Osteoblast (primary cell): ENCODE measurements at regions not wholly inside any gene's neighbourhood (a gene's known extent, or its start where the extent isn't known, plus 50 kb on each side); places are given as distances from the start of the nearest gene placed in this dataset.
"Not testable (repeated sequence)": the region's sequence is repeated elsewhere in the genome, so short reads cannot be mapped to it uniquely, and the experiment has no call there.

Experiments
- DNase-seq: peaks from one replicate; pipeline ENCODE4 v3.0.0; 2011; ENCODE audit warnings: low spot score, mixed read lengths; ENCODE audit not compliant: insufficient read length; ENCODE audit errors: missing footprints
- H2AFZ ChIP-seq: 2 replicates; pipeline ENCODE4 v1.6.0; 2011; ENCODE audit warnings: mild to moderate bottlenecking, low read length
- H3K27ac ChIP-seq: 2 replicates; pipeline ENCODE4 v1.5.1; 2011; ENCODE audit warnings: mild to moderate bottlenecking, low read depth, low read length, moderate library complexity
- H3K27me3 ChIP-seq: 2 replicates; pipeline ENCODE4 v1.6.0; 2012; ENCODE audit warnings: mild to moderate bottlenecking, control low read depth, inconsistent platforms, low read length, moderate library complexity; ENCODE audit not compliant: insufficient read depth
- H3K36me3 ChIP-seq: 2 replicates; pipeline ENCODE4 v1.5.1; 2011; ENCODE audit warnings: mild to moderate bottlenecking, low read length, control low read depth, moderate library complexity; ENCODE audit not compliant: insufficient read depth
- H3K4me1 ChIP-seq: 2 replicates; pipeline ENCODE4 v1.5.1; 2011; ENCODE audit warnings: mild to moderate bottlenecking, low read length, control low read depth, moderate library complexity; ENCODE audit not compliant: insufficient read depth
- H3K4me2 ChIP-seq: 2 replicates; pipeline ENCODE4 v1.6.0; 2011; ENCODE audit warnings: mild to moderate bottlenecking, low read length; ENCODE audit not compliant: insufficient read depth
- H3K4me3 ChIP-seq: fragments of 200-600 bp; sonication (generic); 3 replicates; pipeline ENCODE4 v1.5.1; 2012; ENCODE audit warnings: mild to moderate bottlenecking, low read length, inconsistent platforms; ENCODE audit not compliant: insufficient read depth
- H3K79me2 ChIP-seq: 2 replicates; pipeline ENCODE4 v1.6.0; 2012; ENCODE audit warnings: mild to moderate bottlenecking, low read length, control low read depth, inconsistent platforms; ENCODE audit not compliant: insufficient read depth
- H3K9me3 ChIP-seq: 2 replicates; pipeline ENCODE4 v1.5.1; 2011; ENCODE audit warnings: low read depth, low read length, control low read depth
- H4K20me1 ChIP-seq: 2 replicates; pipeline ENCODE4 v1.6.0; 2012; ENCODE audit warnings: mild to moderate bottlenecking, low read length, control low read depth; ENCODE audit not compliant: insufficient read depth
- TF ChIP-seq, protein P1 (sequence below): IDR thresholded peaks from 2 replicates; pipeline ENCODE4 v1.5.1; 2011; ENCODE audit warnings: mild to moderate bottlenecking, low read depth, low read length, moderate library complexity; ENCODE audit errors: extremely low read depth

DNA sequence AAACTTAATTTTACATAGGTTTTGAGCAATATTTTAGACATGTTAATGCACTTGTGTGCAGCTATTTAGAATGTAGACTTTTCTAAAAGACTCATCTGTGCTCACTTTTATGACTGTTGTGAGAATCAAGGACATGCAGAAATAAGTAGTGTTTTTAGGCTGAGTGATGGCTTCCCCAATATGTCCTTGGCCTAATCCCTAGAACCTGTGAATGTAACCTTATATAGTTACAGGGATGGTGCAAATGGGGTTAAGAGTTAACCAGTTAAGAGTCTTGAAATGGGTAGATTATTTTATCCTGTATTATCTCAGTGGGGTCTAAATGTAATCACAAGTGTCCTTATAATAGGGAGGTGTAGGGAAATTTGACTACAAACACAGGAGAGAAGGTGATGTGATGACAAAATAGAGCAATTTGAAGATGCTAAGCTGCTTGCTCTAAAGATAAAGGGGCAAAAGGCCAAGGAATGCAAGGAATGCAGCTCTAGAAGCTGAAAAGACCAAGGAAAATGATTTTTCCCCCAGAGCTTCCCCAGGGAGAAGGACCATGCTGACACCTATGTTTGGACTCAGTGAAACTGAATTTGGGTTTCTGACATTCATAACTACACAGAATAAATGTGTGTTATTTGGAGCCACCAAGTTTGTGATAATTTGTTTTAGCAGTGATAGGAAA lies 298.0 kb upstream of the PAPPA start:
- H3K27me3 ChIP-seq = no peaks in the 10 kb centered on the region
- DNase-seq = no peak

DNA sequence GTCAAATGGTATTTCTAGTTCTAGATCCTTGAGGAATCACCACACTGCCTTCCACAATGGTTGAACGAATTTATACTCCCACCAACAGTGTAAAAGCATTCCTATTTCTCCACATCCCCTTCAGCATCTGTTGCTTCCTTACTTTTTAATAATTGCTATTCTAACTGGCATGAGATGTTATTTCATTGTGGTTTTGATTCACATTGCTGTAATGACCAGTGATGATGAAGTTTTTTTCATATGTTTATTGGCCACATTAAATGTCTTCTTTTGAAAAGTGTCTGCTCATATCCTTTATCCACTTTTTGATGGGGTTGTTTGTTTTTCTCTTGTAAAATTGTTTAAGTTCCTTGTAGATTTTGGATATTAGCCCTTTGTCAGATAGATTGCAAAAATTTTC lies 295.2 kb upstream of the PAPPA start:
- H3K36me3 ChIP-seq, H2AFZ ChIP-seq, H3K27me3 ChIP-seq, DNase-seq, H3K4me1 ChIP-seq, H3K27ac ChIP-seq, H3K79me2 ChIP-seq, H4K20me1 ChIP-seq, H3K4me3 ChIP-seq, H3K4me2 ChIP-seq, H3K9me3 ChIP-seq: not testable (repeated sequence)

More for the DNA sequence above, 298.0 kb upstream of the PAPPA start:
- no peaks in the 10 kb centered on the region for H3K36me3 ChIP-seq
- H3K4me3 ChIP-seq = no peak overlapping the region
- no peak overlapping the region for H3K4me2 ChIP-seq
- H3K79me2 ChIP-seq = no peaks in the 10 kb centered on the region
- H2AFZ ChIP-seq = no peak overlapping the region
- peaks cover 5% of the 10 kb centered on the region for H3K4me1 ChIP-seq
- H4K20me1 ChIP-seq = no peaks in the 10 kb centered on the region
- TF ChIP-seq, protein P1, sequence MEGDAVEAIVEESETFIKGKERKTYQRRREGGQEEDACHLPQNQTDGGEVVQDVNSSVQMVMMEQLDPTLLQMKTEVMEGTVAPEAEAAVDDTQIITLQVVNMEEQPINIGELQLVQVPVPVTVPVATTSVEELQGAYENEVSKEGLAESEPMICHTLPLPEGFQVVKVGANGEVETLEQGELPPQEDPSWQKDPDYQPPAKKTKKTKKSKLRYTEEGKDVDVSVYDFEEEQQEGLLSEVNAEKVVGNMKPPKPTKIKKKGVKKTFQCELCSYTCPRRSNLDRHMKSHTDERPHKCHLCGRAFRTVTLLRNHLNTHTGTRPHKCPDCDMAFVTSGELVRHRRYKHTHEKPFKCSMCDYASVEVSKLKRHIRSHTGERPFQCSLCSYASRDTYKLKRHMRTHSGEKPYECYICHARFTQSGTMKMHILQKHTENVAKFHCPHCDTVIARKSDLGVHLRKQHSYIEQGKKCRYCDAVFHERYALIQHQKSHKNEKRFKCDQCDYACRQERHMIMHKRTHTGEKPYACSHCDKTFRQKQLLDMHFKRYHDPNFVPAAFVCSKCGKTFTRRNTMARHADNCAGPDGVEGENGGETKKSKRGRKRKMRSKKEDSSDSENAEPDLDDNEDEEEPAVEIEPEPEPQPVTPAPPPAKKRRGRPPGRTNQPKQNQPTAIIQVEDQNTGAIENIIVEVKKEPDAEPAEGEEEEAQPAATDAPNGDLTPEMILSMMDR = no peak
- H3K9me3 ChIP-seq = no peaks in the 10 kb centered on the region
- H3K27ac ChIP-seq = no peak overlapping the region

DNA sequence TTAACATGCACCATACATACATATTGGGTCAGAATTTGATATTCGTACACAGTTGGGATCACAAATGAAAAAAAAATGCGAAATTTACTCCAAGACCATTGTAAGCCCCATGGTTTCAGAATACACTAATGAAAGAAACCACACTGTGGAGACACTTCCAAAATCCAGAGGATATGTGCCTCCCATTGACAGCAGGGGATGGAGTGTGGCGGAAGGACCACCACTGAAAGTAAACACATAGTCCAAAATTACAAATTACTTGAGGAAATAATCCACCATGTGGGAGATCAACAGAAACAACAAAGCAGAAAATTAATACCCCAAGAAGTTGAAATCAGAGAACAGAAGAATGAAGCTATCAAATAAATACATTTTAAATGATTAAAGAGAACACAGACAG lies 291.6 kb upstream of the PAPPA start:
- H3K27me3 ChIP-seq = no peaks in the 10 kb centered on the region
- TF ChIP-seq, protein P1 = no peak
- no peaks in the 10 kb centered on the region for H3K4me1 ChIP-seq
- no peak overlapping the region for H2AFZ ChIP-seq
- no peak overlapping the region for H3K4me2 ChIP-seq
- H3K27ac ChIP-seq = no peak overlapping the region
- H3K36me3 ChIP-seq = no peaks in the 10 kb centered on the region
- H3K79me2 ChIP-seq = no peaks in the 10 kb centered on the region
- DNase-seq = no peak
- H4K20me1 ChIP-seq = no peaks in the 10 kb centered on the region
- no peaks in the 10 kb centered on the region for H3K9me3 ChIP-seq
- no peak overlapping the region for H3K4me3 ChIP-seq

DNA sequence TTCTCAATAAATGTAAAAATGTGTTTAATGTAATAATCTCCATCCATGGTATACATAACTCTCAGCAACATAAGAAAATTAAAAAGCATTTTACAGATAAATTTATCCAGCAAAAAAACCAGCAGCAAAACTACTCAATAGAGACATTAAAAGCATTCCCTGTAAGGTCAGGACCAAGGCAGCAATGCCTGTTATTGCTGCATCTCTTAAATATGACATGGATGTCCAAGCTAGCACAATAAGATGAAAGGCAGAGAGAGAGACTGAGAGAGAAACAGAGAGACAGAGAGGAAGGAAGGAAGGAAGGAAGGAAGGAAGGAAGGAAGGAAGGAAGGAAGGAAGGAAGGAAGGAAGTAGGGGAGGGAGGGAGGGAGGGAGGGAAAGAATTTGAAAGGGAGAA lies 289.0 kb upstream of the PAPPA start:
- TF ChIP-seq, protein P1 = no peak
- no peak for DNase-seq
- H3K27me3 ChIP-seq = no peaks in the 10 kb centered on the region
- no peak overlapping the region for H3K4me2 ChIP-seq
- H4K20me1 ChIP-seq = no peaks in the 10 kb centered on the region
- no peaks in the 10 kb centered on the region for H3K36me3 ChIP-seq
- no peak overlapping the region for H3K4me3 ChIP-seq
- no peaks in the 10 kb centered on the region for H3K79me2 ChIP-seq
- H3K4me1 ChIP-seq = no peaks in the 10 kb centered on the region
- H3K9me3 ChIP-seq = no peaks in the 10 kb centered on the region
- no peak overlapping the region for H3K27ac ChIP-seq
- no peak overlapping the region for H2AFZ ChIP-seq
